NCI-H1417 treated with DMSO at 0.1 percent for 48 hours (cell line): ENCODE measurements at regions not wholly inside any gene's neighbourhood (a gene's known extent, or its start where the extent isn't known, plus 50 kb on each side); places are given as distances from the start of the nearest gene placed in this dataset.
A peak's percentile ranks its signal among the peaks of the same experiment; 100 is the strongest.

Experiments
- DNase-seq: peaks from one replicate; lab custom pipeline; 2025; lab: John Stamatoyannopoulos, UW

- DNase-seq = no peak
Measured at GRCh38 chr3:194738254-194739093, 52.8 kb downstream of the FAM43A start.

GRCh38 chr3:194739498-194740284, 54.0 kb downstream of the FAM43A start:
- no peak for DNase-seq

GRCh38 chr3:194740859-194741491, 55.3 kb downstream of the FAM43A start:
- no peak for DNase-seq

- DNase-seq = no peak
Measured at GRCh38 chr3:194741916-194742315, 56.2 kb downstream of the FAM43A start.

- DNase-seq = no peak
Measured at GRCh38 chr3:194744826-194745225, 59.1 kb downstream of the FAM43A start.

- no peak for DNase-seq
Measured at GRCh38 chr3:194745422-194746184, 59.9 kb downstream of the FAM43A start.

GRCh38 chr3:194748225-194748624, 62.5 kb downstream of the FAM43A start:
- DNase-seq = no peak

- DNase-seq = no peak
Measured at GRCh38 chr3:194749631-194750490, 64.2 kb downstream of the FAM43A start.

- DNase-seq = no peak
Measured at GRCh38 chr3:194750491-194750828, 64.8 kb downstream of the FAM43A start.

- no peak for DNase-seq
Measured at GRCh38 chr3:194755671-194756459, 70.2 kb downstream of the FAM43A start.

- no peak for DNase-seq
Measured at GRCh38 chr3:194756460-194756779, 70.7 kb downstream of the FAM43A start.

- DNase-seq = no peak
Measured at GRCh38 chr3:194756791-194757325, 71.2 kb downstream of the FAM43A start.

GRCh38 chr3:194757647-194758061, 72.0 kb downstream of the FAM43A start:
- no peak for DNase-seq

GRCh38 chr3:194758716-194759115, 73.0 kb downstream of the FAM43A start:
- DNase-seq = no peak

GRCh38 chr3:194760494-194761137, 74.9 kb downstream of the FAM43A start:
- DNase-seq = no peak

- peak; percentile 31 for DNase-seq
Measured at GRCh38 chr3:194761384-194761783, 75.7 kb downstream of the FAM43A start.

GRCh38 chr3:194766845-194767244, 81.2 kb downstream of the FAM43A start:
- no peak for DNase-seq

GRCh38 chr3:194767446-194768207, 81.9 kb downstream of the FAM43A start:
- no peak for DNase-seq

- DNase-seq = no peak
Measured at GRCh38 chr3:194768586-194768985, 82.9 kb downstream of the FAM43A start.
